ENCODE measurements at regions not wholly inside any gene's neighbourhood (a gene's known extent, or its start where the extent isn't known, plus 50 kb on each side); places are given as distances from the start of the nearest gene placed in this dataset.

GRCh38 chr4:3352505-3352904 lies 59.7 kb downstream of the RGS12 start:
- TF ChIP-seq POLR2A (IDR thresholded peaks at IDR 0.05; ENCODE audit: low read depth, low read length) (no peak), EZH2 (IDR thresholded peaks at IDR 0.05; ENCODE audit: borderline replicate concordance, low read depth, low read length, severe bottlenecking) (no peak), POLR2AphosphoS5 (IDR thresholded peaks at IDR 0.05; ENCODE audit: insufficient read depth, low read depth, low read length) (no peak)
- TF ChIP-seq, protein P1, sequence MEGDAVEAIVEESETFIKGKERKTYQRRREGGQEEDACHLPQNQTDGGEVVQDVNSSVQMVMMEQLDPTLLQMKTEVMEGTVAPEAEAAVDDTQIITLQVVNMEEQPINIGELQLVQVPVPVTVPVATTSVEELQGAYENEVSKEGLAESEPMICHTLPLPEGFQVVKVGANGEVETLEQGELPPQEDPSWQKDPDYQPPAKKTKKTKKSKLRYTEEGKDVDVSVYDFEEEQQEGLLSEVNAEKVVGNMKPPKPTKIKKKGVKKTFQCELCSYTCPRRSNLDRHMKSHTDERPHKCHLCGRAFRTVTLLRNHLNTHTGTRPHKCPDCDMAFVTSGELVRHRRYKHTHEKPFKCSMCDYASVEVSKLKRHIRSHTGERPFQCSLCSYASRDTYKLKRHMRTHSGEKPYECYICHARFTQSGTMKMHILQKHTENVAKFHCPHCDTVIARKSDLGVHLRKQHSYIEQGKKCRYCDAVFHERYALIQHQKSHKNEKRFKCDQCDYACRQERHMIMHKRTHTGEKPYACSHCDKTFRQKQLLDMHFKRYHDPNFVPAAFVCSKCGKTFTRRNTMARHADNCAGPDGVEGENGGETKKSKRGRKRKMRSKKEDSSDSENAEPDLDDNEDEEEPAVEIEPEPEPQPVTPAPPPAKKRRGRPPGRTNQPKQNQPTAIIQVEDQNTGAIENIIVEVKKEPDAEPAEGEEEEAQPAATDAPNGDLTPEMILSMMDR (IDR thresholded peaks at IDR 0.05; ENCODE audit: extremely low read depth in 1 of 2, insufficient read depth in 1 of 2, low read depth in 1 of 2, low read length in 2 of 2): no peak
